HAP-1 (cell line): ENCODE measurements at regions not wholly inside any gene's neighbourhood (a gene's known extent, or its start where the extent isn't known, plus 50 kb on each side); places are given as distances from the start of the nearest gene placed in this dataset.
"Not testable (repeated sequence)": the region's sequence is repeated elsewhere in the genome, so short reads cannot be mapped to it uniquely, and the experiment has no call there.

Experiments used
- DNase-seq, 2 experiments: peaks; one replicate each; pipeline ENCODE4 v3.0.0-alpha.2; 2016 to 2020; ENCODE audit warnings: low spot score in 2 of 2
- H3K27me3 ChIP-seq: fragments of 250-450 bp; sonication (Bioruptor Pico); 2 replicates; pipeline ENCODE4 v1.5.1; 2020; ENCODE audit warnings: low read depth, mild to moderate bottlenecking, moderate library complexity
- H3K36me3 ChIP-seq: fragments of 250-450 bp; sonication (Bioruptor Pico); replicated peaks from 2 replicates; pipeline ENCODE4 v1.5.1; 2020; ENCODE audit warnings: mild to moderate bottlenecking
- H3K4me1 ChIP-seq: fragments of 250-450 bp; sonication (Bioruptor Pico); 2 replicates; pipeline ENCODE4 v1.5.1; 2020; ENCODE audit warnings: mild to moderate bottlenecking
- H3K4me3 ChIP-seq: fragments of 250-450 bp; sonication (Bioruptor Pico); 2 replicates; pipeline ENCODE4 v1.5.1; 2020; ENCODE audit warnings: mild to moderate bottlenecking, moderate library complexity
- H3K9me3 ChIP-seq: fragments of 250-450 bp; sonication (Bioruptor Pico); 2 replicates; pipeline ENCODE4 v1.5.1; 2020; ENCODE audit warnings: mild to moderate bottlenecking, moderate library complexity
- in situ Hi-C: fragments of 300-500 bp; cut with MboI; formaldehyde crosslinking; loops from 3 replicates; pipeline ENCODE4 v1.14.3; 2020; ENCODE audit warnings: low sequenced_read_pairs, inconsistent platforms, mixed read lengths

DNA sequence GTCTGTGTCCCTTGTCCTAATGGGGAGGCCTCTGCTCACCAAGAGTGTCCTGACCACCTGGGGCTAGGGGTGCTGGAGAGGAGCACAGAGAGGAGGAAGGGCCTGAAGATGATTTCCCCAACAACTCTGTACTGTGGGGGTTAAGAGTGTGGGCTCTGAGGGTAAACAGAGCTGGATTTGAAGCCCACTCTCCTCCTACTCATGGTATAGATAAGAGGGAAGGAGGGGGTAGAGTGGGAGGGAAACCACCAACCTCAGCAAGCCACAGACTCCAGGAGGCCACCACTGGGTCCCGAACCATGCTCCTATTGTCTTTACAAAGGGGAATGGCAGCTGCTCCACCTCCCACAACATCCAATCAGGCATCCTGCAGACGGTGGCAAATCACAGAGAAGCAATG lies 103.6 kb upstream of the RNU6-1 start:
- Histone ChIP-seq H3K9me3 (no peaks in the 10 kb centered on the region), H3K4me1 (peaks cover 16% of the 10 kb centered on the region), H3K27me3 (no peaks in the 10 kb centered on the region), H3K4me3 (no peak overlapping the region), H3K36me3 (no peaks in the 10 kb centered on the region)
- in situ Hi-C loops = no loop called here
- DNase-seq = no peak

DNA sequence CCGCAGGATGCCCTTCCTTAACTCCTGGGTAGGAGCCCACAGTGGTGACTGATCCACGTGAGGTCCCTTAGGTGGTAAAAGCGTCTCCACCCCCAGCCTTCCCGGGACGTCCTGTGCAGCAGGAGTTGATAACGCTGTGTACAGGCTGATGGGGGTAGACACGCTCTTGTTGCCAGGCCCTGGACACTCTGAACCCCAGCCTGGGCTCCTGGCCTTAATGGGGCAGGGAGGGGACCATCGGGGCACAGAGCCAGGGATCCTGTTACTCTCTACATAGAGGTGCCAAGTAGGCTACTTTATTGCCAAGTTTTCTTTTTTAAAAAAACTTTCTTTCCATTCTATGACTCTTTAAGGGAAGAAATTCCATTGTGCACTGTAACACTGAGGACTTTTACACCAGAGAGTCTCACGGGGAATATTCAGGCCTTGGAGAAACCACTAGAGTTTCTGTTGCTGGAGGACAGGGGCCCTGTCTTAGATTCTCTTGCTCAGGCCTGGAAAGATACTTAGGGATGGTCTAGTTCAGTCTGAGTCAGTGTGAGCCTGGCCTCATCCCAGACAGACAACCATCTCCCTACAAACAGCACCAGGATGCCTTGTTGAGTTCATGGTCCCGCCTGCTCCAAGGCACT lies 104.3 kb upstream of the RNU6-1 start:
- Histone ChIP-seq H3K36me3 (no peaks in the 10 kb centered on the region), H3K27me3 (no peaks in the 10 kb centered on the region), H3K4me3 (no peak overlapping the region), H3K9me3 (no peaks in the 10 kb centered on the region), H3K4me1 (peaks cover 16% of the 10 kb centered on the region)
- in situ Hi-C loops = no loop called here
- no peak for DNase-seq

DNA sequence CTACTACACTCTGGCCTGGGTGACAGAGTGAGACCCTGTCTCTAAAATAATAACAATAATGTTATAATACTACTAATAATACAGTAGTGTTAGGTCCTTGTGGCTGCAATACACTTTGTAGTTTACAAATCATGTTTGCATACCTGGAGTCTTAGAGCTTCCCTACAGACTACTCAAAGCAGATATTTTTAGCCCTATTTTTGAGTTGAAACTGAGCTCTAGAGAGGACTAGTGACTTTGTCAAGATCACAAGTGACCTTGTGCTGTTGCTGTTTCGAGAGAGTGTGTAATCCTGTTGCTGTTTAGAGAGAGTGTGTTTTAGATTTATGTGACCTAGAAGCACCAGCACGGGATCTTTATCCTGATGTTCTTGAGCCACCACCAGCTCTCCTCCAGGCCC lies 105.3 kb upstream of the RNU6-1 start:
- DNase-seq = no peak
- no peaks in the 10 kb centered on the region for H3K27me3 ChIP-seq
- H3K4me1 ChIP-seq = peaks cover 16% of the 10 kb centered on the region
- H3K36me3 ChIP-seq = no peaks in the 10 kb centered on the region
- in situ Hi-C loops = no loop called here
- no peak overlapping the region for H3K4me3 ChIP-seq
- H3K9me3 ChIP-seq = no peaks in the 10 kb centered on the region

DNA sequence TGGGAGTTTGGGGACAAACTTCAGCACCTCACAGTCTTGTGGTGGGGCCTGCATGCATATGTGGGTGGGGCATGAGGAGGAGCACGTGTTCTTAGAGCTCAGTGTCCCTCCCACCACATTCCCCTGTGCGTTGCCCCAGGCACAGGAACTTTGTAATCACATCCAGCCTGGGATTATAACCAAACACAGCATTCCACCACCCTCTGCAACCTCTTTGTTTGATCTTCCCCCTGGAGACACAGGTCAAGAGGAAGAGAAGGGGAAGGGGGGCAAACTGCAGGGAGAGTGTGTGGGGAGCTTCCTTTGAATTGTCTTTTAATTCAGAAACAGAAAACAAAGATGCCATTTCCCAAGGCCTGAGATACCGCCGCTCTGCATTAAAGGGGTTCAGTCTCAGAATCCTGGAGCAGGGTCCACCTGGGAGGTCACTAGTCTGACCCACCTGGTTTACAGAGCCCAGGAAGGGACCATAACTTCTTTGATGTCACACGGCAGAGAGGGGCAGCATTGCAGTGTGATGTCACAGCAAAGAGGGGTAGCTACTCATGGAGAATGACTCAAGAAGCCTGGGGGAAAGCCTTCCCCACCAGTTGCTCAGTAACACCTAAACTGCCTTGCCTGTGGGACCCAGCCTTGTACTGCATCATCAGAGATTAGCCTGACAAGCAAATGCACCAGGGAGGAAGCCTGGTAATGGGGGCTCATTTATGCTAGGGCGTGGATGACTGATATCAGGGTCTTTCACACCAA lies 106.3 kb upstream of the RNU6-1 start:
- DNase-seq = peak; percentile 97 to 100

DNA sequence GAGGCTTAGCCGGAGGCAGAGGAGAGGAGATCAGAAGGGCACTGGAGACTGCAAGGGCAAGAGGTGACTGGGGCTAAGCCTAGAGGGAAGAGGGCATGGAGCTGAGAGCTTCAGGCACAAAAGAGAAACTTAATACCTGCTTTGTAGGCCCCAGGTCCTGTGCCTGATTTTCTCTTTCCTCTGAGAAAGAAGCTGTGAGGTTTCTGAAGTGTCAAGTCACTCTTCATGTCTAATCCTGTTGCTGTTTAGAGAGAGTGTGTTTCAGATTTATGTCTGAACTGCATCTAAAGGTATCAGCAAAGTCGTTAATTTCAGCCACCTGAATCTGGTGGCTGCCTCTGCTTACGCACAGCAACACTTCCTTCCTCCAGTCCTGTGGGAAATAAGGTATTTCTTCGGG lies 106.9 kb upstream of the RNU6-1 start:
- no peak for DNase-seq
- in situ Hi-C loops = no loop called here
- H3K4me1 ChIP-seq = peaks cover 16% of the 10 kb centered on the region
- no peaks in the 10 kb centered on the region for H3K9me3 ChIP-seq
- no peaks in the 10 kb centered on the region for H3K36me3 ChIP-seq
- H3K4me3 ChIP-seq = no peak overlapping the region
- no peaks in the 10 kb centered on the region for H3K27me3 ChIP-seq

More for the DNA sequence above, 106.3 kb upstream of the RNU6-1 start:
- no peaks in the 10 kb centered on the region for H3K9me3 ChIP-seq
- H3K4me3 ChIP-seq = no peak overlapping the region
- no peaks in the 10 kb centered on the region for H3K36me3 ChIP-seq
- in situ Hi-C loops = no loop called here
- H3K4me1 ChIP-seq = peaks cover 16% of the 10 kb centered on the region
- H3K27me3 ChIP-seq = no peaks in the 10 kb centered on the region

DNA sequence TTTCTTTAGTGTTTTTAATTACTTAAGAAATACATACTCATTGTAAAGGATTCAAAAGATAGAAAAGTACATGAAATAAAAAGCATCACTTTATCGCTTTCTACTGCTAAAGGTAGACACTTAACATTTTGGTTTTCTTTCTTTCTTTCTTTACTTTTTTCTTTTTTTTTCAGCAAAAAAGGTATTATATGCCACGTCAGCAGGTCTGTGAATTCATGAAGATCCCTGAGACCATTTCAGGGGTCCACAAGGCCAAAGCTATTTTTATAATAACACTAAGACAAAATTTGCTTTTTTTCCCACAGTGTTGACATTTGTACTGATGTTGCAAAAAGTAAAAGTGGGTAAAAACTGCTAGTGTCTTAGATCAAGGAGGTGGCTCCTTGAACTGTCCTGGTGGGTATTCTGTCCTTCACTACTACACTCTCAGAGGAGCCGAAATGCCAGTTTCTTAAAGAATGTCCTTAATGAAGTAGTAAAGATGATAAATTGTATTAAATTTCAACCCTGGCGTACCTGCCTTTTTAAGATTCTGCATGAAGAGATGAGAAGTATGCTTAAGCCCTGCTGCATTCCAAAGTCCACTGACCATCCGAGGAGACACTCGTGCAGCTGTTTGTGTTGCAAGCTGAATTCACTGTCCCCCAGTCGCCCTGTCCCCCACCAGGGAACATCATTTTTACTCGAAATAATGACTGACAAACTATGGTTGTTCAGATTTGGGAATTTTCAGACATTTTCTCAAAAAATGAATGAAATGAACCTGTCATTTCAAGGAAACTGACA lies 106.7 kb upstream of the PIAS1 start:
- in situ Hi-C loops = no loop called here
- DNase-seq = no peak
- Histone ChIP-seq H3K4me3 (no peak overlapping the region), H3K36me3 (no peaks in the 10 kb centered on the region), H3K4me1 (peaks cover 16% of the 10 kb centered on the region), H3K27me3 (no peaks in the 10 kb centered on the region), H3K9me3 (no peaks in the 10 kb centered on the region)

DNA sequence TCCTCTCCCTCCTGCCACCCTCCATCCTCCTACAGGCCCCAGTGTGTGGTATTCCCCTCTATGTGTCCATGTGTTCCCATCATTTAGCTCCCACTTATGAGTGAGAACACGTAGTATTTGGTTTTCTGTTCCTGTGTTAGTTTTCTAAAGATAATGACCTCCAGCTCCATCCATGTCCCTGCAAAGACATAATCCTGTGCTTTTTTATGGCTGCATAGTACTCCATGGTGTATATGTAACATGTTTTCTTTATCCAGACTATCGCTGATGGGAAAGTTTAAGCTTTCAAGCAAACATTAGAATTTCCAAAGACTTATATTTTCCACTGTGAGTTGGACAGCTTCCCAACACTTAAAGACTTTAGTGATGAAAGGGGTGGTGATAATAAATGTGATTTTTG lies 105.9 kb upstream of the PIAS1 start:
- Histone ChIP-seq H3K9me3 (no peaks in the 10 kb centered on the region), H3K4me3 (no peak overlapping the region), H3K27me3 (no peaks in the 10 kb centered on the region), H3K36me3 (no peaks in the 10 kb centered on the region), H3K4me1 (peaks cover 16% of the 10 kb centered on the region)
- in situ Hi-C loops = no loop called here
- no peak for DNase-seq

DNA sequence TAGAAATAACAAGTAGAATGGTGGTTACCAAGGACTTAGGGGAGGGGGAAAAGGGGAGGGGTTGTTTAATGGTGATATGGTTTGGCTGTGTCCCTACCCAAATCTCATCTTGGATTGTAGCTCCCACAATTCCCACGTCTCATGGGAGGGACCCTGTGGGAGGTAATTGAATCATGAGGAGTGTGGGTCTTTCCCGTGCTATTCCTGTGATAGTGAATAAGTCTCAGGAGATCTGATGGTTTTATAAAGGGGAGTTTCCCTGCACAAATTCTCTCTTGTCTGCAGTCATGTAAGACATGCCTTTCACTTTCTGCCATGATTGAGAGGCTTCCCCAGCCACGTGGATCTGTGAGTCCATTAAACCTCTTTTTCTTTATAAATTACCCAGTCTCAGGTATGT lies 102.9 kb upstream of the PIAS1 start:
- H3K4me3 ChIP-seq, H3K9me3 ChIP-seq, H3K36me3 ChIP-seq, H3K27me3 ChIP-seq, in situ Hi-C loops, H3K4me1 ChIP-seq, DNase-seq: not testable (repeated sequence)

DNA sequence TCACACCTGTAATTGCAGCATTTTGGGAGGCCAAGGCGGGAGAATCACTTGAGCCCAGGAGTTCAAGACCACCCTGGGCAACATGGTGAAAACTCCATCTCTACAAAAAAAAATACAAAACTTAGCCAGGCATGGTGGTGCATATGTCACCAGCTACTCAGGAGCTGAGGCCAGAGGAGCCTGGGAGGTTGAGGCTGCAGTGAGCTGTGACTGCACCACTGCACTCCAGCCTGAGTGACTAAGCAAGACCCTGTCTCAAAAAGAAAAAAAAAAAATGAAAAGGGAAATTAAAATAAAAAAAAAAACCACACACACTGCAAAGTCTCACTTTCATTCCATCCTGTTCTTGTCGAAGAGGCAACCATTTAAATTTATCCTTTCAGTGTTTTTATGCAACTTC lies 100.8 kb upstream of the PIAS1 start:
- Histone ChIP-seq H3K4me3 (no peak overlapping the region), H3K9me3 (no peaks in the 10 kb centered on the region), H3K4me1 (no peaks in the 10 kb centered on the region), H3K27me3 (no peaks in the 10 kb centered on the region), H3K36me3 (no peaks in the 10 kb centered on the region)
- in situ Hi-C loops = no loop called here
- no peak for DNase-seq

DNA sequence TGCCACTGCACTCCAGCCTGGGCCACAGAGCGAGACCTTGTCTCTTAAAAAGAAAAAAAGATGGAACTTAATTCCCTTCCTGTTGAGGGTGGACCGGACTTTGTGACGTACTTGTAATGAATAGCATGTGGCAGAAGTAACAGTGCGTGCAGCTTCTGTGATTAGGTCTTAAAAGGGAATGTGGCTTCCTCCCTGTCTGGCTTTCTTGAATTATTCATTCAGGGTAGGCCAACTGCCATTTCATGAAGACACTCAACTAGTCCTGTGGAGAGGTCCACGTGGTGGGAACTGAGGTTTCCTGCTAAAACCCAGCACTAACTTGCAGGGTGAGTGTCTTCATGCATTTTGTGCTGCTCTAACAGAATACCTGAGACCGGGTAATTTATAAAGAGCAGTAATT lies 98.9 kb upstream of the PIAS1 start:
- no peaks in the 10 kb centered on the region for H3K36me3 ChIP-seq
- H3K4me3 ChIP-seq = no peak overlapping the region
- no peaks in the 10 kb centered on the region for H3K9me3 ChIP-seq
- in situ Hi-C loops = no loop called here
- no peak for DNase-seq
- no peaks in the 10 kb centered on the region for H3K4me1 ChIP-seq
- H3K27me3 ChIP-seq = no peaks in the 10 kb centered on the region; the same call in 1 of the 2 replicates

DNA sequence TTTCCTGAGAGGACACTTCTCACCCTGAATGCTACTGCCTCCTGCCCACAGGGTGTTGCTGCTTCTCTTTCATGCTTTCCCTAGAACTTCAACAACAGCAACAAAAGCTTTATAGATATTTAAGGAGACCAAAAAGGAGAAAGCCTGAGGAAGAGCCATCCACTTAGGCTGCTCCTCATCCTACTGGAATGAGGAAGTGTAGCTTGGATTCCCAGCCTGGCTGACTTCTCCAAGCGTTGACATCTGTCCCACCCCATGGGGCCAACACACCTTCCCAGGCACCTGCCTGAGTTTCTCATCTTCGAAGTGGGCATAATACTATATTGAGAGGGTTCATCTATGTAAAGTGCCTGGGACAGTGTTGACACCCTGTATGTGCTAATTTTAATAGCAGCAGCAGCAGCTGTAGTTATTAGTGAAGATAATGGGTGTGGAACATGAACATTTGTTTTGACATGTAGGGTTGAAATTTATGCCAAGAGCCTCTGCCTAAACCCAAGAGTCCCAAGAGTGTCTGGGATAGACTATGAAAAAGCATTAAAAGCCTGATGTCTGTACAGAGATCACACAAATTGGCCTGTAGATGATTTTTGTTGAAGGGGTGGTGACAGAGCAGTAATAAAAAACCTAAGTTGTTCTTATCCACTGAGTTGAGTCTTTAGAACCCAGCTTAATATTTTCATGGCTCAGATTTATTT lies 96.5 kb upstream of the PIAS1 start:
- H3K36me3 ChIP-seq = no peaks in the 10 kb centered on the region
- H3K4me3 ChIP-seq = no peak overlapping the region
- H3K4me1 ChIP-seq = peaks cover 12% of the 10 kb centered on the region
- H3K27me3 ChIP-seq = peaks cover 4% of the 10 kb centered on the region
- no peaks in the 10 kb centered on the region for H3K9me3 ChIP-seq
- no peak for DNase-seq
- in situ Hi-C loops = no loop called here

DNA sequence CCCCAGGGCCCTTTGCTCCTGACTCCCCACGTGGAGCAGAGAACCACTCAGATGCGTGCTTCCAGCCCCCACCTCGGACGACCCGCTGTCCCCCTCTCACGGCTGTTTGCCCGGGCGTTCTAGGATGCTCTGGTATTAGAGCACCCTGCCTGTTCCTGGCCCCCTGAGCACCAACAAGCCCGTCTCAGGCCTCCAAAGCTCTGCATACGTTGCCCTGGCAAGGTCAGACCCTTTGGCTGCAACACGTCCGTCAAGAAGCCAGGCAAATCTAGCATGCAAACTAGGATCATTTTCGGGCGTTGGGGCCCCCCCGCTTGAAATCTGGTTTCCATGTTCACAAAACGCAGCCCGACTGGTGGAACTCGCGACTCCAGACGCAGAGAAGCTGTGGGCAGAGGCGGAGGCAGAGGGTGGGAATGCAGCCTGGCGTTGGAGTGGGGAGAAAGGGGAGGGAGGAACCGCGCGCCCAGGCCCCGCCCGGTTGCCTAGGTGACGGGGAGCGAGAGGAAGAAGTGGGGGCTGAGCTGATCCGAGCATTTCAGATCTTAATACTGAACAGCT lies 86.2 kb upstream of the PIAS1 start:
- DNase-seq = peak; percentile 83 to 95
- H3K4me3 ChIP-seq = peak overlapping the region; percentile 12
- in situ Hi-C loops = no loop called here

DNA sequence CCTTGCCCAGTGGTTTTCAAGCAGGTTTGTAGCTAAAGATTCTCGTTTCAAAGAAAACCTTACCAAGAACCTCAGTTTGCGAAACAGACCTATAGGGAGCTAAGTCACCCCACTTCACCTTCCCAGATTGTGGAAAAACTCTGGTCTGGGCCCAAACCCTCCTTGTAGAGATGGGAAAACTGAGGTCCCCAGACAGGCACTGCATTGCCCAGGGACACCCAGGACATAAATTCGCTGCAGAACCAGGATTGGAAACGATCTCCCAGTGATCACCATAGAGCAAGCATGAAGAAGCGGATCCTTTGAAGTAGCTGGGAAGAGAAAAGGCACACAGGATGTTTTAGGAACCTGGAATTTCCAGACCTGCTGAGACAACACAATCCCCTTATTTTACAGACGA lies 85.6 kb upstream of the PIAS1 start:
- H3K27me3 ChIP-seq = no peaks in the 10 kb centered on the region
- no peaks in the 10 kb centered on the region for H3K9me3 ChIP-seq
- peak in 1 of 2 experiments; percentile 33 for DNase-seq
- H3K36me3 ChIP-seq = no peaks in the 10 kb centered on the region
- no peak overlapping the region; the same call in 1 of the 2 replicates for H3K4me3 ChIP-seq
- peaks cover 23% of the 10 kb centered on the region for H3K4me1 ChIP-seq
- in situ Hi-C loops = no loop called here

More for the DNA sequence above, 86.2 kb upstream of the PIAS1 start:
- Histone ChIP-seq H3K9me3 (no peaks in the 10 kb centered on the region), H3K36me3 (no peaks in the 10 kb centered on the region), H3K4me1 (peaks cover 23% of the 10 kb centered on the region), H3K27me3 (no peaks in the 10 kb centered on the region)
